ENCODE measurements at regions not wholly inside any gene's neighbourhood (a gene's known extent, or its start where the extent isn't known, plus 50 kb on each side); places are given as distances from the start of the nearest gene placed in this dataset.
"Not testable (repeated sequence)": the region's sequence is repeated elsewhere in the genome, so short reads cannot be mapped to it uniquely, and the experiment has no call there.

- DNase-seq (ENCODE audit: low spot score), result no peak
- no peak for TF ChIP-seq CTCF (IDR thresholded peaks at IDR 0.05; ENCODE audit: extremely low read depth, insufficient read depth, missing control alignments)
- in situ Hi-C loops (cut with MboI; ENCODE audit: low pct_unique_long_range_greater_than_20kb, low sequenced_read_pairs, unreplicated experiment), result no loop called here
Measured at GRCh38 chr9:115837618-115838017, 316.0 kb upstream of the PAPPA start.

- in situ Hi-C loops (cut with MboI; ENCODE audit: low pct_unique_long_range_greater_than_20kb, low sequenced_read_pairs, unreplicated experiment), result no loop called here
- TF ChIP-seq CTCF (IDR thresholded peaks at IDR 0.05; ENCODE audit: extremely low read depth, insufficient read depth, missing control alignments), result no peak
- DNase-seq (ENCODE audit: low spot score), result no peak
Measured at GRCh38 chr9:115838417-115838816, 315.2 kb upstream of the PAPPA start.

- DNase-seq (ENCODE audit: low spot score); in situ Hi-C loops (cut with MboI; ENCODE audit: low pct_unique_long_range_greater_than_20kb, low sequenced_read_pairs, unreplicated experiment): not testable (repeated sequence)
Measured at GRCh38 chr9:115844433-115844832, 309.2 kb upstream of the PAPPA start.

- DNase-seq (ENCODE audit: low spot score), result no peak
- in situ Hi-C loops (cut with MboI; ENCODE audit: low pct_unique_long_range_greater_than_20kb, low sequenced_read_pairs, unreplicated experiment), result no loop called here
- no peak for TF ChIP-seq CTCF (IDR thresholded peaks at IDR 0.05; ENCODE audit: extremely low read depth, insufficient read depth, missing control alignments)
Measured at GRCh38 chr9:115845648-115846312, 307.8 kb upstream of the PAPPA start.

GRCh38 chr9:115847216-115847615 lies 306.4 kb upstream of the PAPPA start:
- DNase-seq (ENCODE audit: low spot score), result no peak
- no peak for TF ChIP-seq CTCF (IDR thresholded peaks at IDR 0.05; ENCODE audit: extremely low read depth, insufficient read depth, missing control alignments)

GRCh38 chr9:115849679-115850412 lies 303.7 kb upstream of the PAPPA start:
- DNase-seq (ENCODE audit: low spot score), result no peak
- TF ChIP-seq CTCF (IDR thresholded peaks at IDR 0.05; ENCODE audit: extremely low read depth, insufficient read depth, missing control alignments), result no peak
- in situ Hi-C loops (cut with MboI; ENCODE audit: low pct_unique_long_range_greater_than_20kb, low sequenced_read_pairs, unreplicated experiment), result no loop called here

More at GRCh38 chr9:115847216-115847615, 306.4 kb upstream of the PAPPA start:
- in situ Hi-C loops (cut with MboI; ENCODE audit: low pct_unique_long_range_greater_than_20kb, low sequenced_read_pairs, unreplicated experiment), result no loop called here
